ENCODE measurements at regions not wholly inside any gene's neighbourhood (a gene's known extent, or its start where the extent isn't known, plus 50 kb on each side); places are given as distances from the start of the nearest gene placed in this dataset.
A peak's percentile ranks its signal among the peaks of the same experiment; 100 is the strongest.

- DNase-seq = peak; percentile 90
These were observed 208.7 kb downstream of the KITLG start for GRCh38 chr12:88371416-88372183.

GRCh38 chr12:88375306-88376305, 204.7 kb downstream of the KITLG start:
- DNase-seq = peak; percentile 89

DNA sequence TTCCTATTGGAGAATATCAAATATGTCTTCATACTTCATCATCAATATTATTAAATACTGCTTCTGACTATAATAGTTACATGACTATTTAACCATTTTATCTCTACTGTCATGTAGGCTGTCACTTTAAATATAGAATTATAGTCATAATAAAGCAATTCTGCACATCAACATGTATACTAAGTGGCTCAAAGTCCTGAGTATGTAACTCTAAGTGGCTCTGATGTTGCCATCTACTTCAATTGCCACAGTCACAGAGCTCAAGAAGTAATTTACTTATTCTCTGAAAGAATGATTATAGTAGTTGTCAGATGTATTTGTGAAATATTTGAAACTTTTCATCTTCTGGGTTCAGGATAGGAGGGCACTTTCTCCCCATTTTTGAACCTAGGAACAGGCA, 202.3 kb downstream of the KITLG start:
- DNase-seq = no peak

- DNase-seq = peak; percentile 77
These were observed 198.8 kb downstream of the KITLG start for GRCh38 chr12:88381466-88381865.

DNA sequence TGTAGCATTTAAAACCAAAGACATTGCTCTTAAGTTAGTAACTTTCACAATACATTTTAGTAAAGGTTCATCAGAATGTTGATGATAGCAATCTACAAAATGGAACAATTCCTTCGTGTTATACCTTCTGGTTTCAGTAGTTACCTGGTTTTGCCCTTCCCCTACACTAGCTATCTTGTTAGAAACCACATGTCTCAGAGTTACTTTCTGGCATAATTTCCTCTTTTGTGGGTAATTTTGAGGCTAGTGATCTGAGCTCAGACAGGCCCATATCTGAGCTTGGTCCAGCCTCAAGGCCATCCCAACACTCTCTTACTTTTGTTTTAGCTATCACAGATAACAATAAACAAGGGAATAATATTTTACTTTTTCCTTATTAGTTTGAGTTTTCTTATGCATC, 196.9 kb downstream of the KITLG start:
- DNase-seq = peak; percentile 69

DNA sequence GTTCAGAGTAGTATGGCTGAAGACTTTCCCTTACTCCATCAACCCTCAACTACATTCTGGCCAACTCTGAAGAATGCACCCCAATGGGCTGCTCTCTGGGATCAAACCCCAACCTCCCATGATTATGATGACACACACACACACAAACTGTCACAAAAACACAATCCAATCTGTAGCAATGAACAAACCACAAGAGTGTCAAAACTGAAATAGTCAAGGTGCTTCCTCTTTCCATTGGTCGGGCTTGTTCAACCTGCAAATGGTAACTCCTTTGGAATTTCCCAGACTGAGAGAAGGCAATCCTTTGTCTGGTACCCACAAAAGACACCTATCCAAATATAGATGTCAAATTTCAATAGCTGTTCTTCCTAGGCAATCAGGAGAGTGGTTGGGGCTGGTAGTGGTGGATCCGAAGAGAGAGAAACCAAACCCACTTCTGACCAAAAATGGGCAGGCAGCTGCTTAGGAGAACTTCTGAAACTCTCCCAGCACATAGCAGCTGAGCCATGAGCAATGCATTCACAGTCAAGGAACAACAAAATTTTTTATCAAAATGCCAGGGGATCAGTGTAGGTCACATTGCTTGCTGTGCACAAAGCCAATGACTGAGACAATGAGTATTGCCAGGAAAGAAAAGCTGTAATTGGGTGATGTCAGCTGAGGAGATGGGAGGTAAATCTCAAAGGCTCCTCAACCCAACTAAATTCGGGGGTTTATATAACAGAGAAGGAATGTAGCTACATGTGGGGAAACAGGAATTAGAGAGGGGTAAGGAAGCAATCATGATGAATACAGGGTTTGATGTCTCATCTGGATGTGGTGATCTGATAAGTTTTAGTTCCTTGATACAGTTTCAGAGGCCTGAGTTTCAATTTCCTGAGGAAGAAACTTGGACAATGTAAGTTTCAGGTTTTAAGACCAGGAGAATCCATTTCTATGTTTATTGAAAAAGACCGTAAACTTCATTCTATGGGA, 191.4 kb downstream of the KITLG start:
- DNase-seq = peak; percentile 83

GRCh38 chr12:88390811-88391210, 189.5 kb downstream of the KITLG start:
- DNase-seq = no peak

GRCh38 chr12:88391556-88391955, 188.7 kb downstream of the KITLG start:
- DNase-seq = peak; percentile 90

GRCh38 chr12:88393017-88393767, 187.1 kb downstream of the KITLG start:
- DNase-seq = peak; percentile 59

- no peak for DNase-seq
These were observed 182.2 kb downstream of the KITLG start for GRCh38 chr12:88398031-88398430.

DNA sequence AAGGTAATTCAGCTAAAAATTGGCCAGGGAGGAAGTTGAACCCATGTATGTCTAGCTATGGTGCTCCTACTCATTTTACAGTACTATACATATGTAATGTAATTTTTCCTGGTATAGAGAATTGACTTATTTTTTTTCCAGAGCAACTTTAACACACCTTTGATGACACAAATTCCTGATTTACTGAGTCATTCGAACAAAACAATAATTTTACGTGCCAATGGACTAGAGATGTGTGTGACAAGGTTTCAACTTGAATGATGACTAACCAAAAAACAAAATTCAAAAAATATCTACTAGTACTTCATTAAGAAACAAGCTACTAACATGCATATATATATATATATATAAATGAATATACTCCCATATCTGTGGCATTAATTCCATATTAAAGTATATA, 180.5 kb downstream of the KITLG start:
- no peak for DNase-seq

DNA sequence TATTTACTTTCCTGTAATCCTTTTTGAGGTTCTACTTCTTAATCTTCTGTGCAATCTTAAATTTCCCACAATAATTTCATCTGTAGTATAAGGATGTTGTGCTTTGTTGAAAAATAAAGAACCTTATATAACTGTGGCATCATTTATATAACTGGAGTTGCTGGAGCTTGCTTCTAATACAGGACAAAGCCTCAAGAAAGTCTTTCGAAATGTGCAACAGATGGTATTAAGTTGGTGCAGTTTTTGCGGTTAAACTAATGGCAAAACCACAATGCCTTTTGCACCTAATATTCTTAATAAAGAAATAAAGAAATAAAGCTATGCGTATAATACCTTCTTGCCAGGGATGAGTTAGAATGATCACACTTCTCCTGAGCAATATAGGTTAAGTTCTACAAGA, 180.0 kb downstream of the KITLG start:
- DNase-seq = peak; percentile 24

GRCh38 chr12:88401155-88401554, 179.1 kb downstream of the KITLG start:
- DNase-seq = no peak

- no peak for DNase-seq
These were observed 173.4 kb downstream of the KITLG start for GRCh38 chr12:88406905-88407304.

DNA sequence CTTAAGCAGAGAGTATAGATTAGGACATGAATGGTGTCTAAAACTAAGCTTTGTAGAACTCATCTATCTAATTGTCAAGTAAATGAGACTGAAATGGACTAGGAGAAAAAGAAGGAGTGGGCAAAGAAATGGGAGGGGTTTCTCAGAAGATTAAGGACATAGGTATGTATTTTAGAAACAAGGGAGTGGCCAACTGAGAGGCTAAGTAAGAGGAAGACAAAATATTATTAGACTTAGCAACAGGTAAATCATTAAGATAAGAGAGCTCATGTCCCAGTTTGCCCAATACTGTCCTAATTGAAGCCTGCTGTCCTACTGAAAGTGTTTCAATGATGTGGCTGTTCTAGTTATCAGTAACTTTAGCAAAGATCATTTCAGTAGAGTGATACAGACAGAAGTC, 171.4 kb downstream of the KITLG start:
- no peak for DNase-seq

DNA sequence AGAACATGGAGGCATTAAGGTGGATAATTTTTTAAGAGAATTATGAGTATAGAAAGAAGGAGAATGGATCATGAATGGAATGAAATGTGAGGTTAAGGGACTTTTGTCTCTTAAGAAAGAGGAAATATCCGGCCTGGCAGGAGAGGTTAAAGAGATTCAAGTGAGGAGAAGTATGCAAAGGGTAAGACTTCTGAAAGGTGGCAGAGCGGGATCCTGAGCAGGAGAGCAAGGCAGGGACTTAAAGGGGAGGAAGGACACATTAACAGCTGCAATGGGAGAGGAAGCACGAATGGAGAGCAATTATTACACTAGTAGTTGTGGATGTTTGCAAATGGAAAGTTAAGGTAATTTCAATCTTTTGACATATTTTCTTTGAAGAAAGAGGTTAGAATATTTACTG, 171.0 kb downstream of the KITLG start:
- DNase-seq = no peak

GRCh38 chr12:88411689-88412088, 168.6 kb downstream of the KITLG start:
- no peak for DNase-seq

- DNase-seq = no peak
These were observed 166.6 kb downstream of the KITLG start for GRCh38 chr12:88413646-88414045.

- no peak for DNase-seq
These were observed 164.1 kb downstream of the KITLG start for GRCh38 chr12:88416155-88416554.

DNA sequence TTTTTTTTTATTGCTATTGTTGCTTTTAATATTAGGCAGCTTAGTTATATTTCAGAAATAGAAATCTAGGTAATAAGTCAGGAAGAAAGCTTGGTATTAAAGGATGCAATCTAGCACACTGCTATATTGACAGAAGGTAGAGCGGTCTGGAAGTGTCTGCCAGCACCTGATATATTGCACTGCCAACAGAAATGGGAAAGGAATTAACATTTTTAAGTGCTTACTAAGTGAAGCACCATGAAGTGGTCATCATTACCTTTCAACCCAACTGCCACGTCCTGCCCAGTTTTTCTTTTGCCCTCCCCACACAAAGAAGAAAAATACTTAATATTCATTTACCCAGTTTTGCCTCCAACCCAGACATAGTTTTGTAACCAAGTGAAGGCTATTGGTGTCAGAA, 163.5 kb downstream of the KITLG start:
- DNase-seq = no peak

GRCh38 chr12:88417531-88417930, 162.7 kb downstream of the KITLG start:
- DNase-seq = no peak
